ENCODE measurements at regions not wholly inside any gene's neighbourhood (a gene's known extent, or its start where the extent isn't known, plus 50 kb on each side); places are given as distances from the start of the nearest gene placed in this dataset.
"Not testable (repeated sequence)": the region's sequence is repeated elsewhere in the genome, so short reads cannot be mapped to it uniquely, and the experiment has no call there.

DNA sequence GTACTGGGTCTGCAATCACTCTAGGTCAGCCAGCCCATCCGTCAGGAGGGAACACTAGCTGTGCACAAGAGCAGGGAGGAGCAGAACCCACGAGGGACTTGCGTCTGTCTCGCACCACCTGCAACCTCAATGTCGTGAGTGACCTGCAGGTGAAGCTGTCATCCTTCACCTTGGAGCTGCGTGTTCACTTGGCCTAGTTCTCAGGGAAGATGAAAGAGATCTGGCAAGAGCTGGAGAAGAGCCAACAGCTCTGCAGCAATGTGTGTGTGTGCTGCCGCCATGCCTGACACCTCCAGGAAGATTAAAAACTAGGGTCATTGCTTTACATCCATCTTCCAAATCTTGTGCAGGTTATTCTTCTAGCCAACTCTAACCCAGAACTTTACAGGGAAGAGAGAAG is 117.6 kb upstream of the MRI1 start:
- no peak for DNase-seq

GRCh38 chr19:13644645-13645044 is 119.7 kb upstream of the MRI1 start:
- DNase-seq, result no peak

DNA sequence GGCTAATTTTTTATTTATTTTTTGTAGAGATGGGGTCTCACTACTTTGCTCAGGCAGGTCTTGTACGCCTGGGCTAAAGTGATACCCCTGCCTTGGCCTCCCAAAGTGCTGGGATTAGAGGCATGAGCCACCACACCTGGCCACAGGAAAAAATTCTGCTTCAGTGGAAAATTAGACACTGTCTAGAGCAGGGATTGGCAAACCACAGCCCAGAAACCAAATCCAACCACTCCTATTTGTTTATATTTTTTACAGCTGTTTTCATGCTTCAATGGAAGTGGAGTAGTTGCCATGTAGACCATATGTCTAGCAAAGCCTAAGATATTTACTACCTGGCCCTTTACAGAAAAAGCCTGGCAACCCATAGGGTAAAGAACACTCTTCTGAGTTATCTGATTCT is 123.7 kb upstream of the MRI1 start:
- no peak for DNase-seq

DNA sequence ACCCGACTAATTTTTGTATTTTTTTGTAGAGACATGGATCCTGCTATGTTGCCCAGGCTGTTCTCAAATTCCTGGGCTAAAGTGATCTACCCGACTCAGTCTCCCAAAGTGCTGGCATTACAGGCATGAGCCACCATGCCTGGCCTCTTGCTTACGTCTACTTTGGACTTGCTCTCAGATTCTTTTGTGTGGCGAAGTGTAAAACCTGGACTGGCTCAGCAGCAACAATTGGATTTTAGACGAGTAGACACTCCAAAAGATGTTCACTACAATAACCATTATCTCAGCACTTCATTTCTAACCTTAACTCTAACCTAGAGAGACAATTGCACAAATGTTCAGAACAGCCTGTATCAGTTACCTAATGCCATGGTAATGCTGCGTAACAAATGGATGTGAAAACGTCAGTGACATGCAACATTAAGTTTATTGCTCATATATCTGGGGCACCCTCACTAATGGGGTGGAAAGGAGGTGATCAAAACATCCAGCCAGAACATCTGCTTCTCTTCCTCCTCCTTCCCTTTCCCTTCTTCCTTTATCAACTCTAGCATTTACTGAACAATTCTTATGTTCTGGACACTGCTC is 124.9 kb upstream of the MRI1 start:
- no peak for DNase-seq

DNA sequence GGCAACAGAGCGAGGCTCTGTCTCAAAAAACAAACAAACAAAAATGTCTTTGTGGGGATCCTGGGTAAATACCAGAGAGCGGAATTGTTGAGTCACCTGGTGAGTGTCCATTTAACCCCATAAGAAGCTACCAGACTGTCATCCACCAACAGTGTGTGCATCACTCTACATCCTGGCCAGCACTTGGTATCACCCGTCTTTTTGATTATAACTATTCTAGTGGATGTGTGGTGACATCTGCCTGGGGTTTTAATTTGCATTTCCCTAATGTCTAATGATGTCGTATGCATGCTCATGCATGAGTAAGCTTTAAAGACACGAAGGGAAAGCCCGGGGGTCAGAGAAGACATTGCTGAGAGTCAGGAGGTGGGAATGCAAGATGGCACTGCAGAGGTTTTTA is 126.7 kb upstream of the MRI1 start:
- DNase-seq, result no peak

DNA sequence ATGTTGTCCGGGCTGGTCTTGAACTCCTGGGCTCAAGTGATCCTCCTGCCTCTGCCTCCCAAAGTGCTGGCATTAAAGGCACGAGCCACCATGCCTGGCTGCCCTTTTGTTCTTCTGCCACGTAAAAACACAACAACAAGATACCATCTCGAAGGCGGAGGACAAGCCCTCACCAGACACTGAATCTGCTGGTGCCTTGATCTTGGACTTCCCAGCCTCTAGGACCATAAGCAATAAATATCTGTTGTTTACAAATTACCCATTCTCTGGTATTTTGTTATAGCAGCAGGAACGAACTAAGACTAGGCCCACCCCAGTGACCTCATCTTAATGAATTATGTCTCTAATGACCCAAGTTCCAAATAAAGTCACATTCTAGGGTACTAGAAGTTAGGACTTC is 128.4 kb upstream of the CACNA1A start:
- no peak for DNase-seq

GRCh38 chr19:13633522-13633922 is 127.2 kb upstream of the CACNA1A start:
- DNase-seq, result no peak

- DNase-seq, result no peak
Measured at GRCh38 chr19:13633109-13633508, 126.8 kb upstream of the CACNA1A start.

DNA sequence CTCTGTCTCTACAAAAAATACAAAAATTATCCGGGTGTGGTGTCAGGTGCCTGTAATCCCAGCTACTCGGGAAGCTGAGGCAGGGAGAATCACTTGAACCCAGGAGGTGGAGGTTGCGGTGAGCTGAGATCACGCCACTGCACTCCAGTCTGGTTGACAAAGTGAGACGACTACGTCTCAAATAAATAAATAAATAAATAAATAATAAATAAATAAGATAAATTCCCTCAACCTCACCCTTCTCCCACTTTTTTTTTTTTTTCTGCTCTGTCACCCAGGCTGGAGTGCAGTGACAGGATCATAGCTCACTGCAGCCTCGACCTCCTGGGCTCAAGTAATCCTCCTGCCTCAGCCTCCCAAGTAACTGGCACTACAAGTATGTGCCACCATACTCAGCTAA is 125.9 kb upstream of the CACNA1A start:
- not testable (repeated sequence) for DNase-seq

DNA sequence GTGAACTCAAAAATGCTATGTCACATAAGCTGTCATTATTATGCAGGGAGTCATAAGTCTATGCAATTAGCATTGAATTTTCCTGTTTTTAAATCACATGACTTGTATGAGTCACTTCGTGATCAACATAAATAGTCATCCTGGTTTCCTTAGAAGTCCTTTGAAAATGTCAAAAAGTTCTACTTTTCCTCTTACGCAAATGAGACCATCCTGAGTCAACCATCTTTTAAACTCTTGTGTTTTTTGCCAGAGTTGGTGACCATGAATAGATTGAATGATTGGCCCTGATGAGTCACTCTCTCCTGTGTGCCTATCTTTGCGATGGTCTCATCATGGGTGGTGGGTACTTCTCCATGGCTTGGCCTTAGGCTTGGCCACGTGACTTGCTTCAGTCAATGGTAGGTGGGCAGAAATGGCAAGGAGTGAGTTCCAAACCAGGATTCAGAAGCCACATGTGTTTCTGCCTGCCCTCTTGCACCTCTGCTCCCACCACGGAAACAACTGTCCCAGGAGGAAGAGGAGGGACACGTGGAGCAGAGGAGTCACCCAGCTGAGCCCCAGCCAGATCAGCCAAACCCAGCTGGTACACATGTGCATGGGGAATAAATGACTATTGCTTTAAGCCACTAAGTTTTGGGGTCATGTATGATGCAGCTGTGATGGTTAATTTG is 123.5 kb upstream of the CACNA1A start:
- no peak for DNase-seq

GRCh38 chr19:13627531-13627930 is 121.3 kb upstream of the CACNA1A start:
- no peak for DNase-seq

GRCh38 chr19:13623716-13624710 is 117.7 kb upstream of the CACNA1A start:
- no peak for DNase-seq

DNA sequence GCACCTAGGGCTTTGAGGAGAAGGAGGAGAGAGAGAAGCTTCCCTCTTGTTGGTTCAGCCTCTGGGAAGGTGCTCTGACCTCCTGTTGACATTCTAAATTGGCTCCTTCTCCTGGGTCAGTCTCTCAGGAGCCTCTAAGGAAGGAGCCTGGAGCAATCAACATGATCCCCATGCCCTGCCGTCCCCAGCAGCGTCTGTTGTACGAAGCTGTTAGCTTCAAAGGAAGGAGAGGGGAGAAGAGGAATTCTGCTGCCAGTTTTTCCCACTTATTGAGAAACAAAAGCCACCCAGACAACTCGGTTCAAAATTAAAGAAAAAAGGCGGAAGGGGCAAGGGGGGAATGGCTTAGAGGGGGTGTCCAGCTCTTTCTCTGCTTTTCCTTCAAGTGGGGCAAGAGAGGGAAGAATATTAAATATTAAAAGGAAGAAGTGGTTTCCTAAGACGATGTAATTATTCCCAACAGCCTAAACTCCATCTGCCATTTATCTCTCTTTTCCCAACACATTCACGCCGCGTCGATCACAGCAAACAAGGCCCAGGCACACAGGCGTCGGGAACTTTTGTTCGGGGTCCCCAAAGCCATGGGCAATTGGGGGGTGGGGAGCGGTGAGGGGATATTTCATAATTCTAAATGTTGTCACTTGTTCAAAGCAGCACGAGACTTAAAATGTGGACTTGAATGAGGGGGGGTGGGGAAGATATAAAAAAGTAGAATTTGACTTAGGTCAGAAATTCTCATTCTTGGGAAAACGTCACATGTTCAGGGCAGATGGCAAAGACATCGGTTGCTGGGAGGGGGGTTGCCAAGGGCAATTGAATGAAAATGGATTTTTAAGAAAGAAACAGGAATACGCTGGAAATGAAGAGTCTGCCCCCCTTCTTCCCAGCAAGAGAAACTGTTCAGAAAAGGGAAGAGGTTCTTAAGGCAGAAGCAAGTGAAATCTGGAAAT is 116.8 kb upstream of the CACNA1A start:
- DNase-seq, result no peak

DNA sequence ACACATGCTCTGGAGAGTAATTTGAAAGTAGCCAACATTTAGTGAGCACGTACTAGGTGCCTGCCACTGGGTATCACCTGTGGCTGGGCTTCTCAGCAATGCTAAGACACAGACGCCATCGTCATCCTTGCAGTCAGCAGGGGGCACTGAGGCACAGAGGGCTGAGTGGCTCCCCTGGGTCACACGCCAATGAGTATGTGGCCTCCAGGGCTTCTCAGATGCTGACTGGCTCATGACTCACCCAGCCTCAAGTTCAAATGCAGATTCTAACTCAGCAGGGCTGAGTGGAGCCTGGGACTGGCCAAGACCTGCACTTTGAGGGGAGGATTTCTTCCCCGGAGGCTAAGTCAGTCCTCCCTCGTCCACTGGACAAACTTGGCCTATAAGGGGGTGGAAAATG is 115.1 kb upstream of the CACNA1A start:
- DNase-seq, result no peak

DNA sequence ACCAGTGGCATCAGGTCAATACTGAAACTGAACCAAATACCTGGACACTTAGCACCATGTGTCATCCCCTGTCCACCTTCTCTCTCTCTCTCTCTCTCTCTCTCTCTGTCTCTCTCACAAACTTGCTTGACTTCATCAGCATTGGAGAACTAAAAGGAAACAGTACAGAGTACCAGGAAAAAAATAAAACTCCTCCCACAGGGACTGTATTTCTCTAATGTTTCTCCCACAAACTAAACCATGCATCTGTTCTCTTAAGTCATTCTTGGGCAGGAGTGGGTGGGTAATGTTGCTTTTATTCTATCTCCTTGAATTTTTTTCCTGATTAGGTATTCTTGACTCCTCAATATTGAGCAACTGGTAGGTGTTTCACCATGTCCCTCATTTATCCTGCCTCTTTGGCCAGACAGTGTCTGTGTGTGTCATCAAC is 112.9 kb upstream of the CACNA1A start:
- DNase-seq, result no peak

DNA sequence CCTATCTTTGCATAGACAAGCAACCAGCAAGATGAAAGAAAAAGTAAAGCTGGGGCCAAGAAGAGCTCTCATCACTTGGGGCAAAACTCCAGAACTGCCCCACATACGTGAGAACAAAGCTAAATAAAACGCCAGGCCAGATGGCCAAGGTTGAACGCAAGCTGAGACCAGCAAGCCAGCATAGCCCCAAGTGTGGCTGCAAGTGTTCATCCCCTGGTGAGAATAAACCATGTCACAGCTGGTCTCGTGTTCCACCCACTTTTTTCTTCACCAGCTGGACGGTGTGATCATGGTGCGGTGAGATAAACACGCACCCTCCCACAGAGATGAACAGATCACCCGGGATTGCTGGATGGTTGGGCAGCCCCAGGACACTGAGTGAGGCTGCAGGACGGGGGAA is 109.6 kb upstream of the CACNA1A start:
- no peak for DNase-seq

DNA sequence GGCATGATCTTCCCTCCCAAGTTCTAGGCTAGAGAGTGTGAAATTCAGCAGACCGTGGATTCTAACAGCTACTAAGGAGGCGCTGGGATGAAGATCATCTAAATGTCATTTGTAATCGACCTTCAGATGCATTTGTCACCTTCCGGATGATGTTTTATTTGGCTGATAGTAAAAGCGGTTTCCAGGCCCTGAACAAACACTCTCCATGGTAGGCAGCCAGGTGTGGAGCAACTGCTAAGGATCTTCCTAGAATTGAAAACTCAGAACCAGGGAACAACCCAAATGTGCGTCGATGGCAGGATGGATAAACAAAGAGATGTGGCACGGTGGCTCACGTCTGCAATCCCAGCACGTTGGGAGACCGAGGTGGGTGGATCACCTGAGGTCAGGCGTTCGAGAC is 107.2 kb upstream of the CACNA1A start:
- DNase-seq, result no peak

- no peak for DNase-seq
Measured at GRCh38 chr19:13611596-13611995, 105.3 kb upstream of the CACNA1A start.

DNA sequence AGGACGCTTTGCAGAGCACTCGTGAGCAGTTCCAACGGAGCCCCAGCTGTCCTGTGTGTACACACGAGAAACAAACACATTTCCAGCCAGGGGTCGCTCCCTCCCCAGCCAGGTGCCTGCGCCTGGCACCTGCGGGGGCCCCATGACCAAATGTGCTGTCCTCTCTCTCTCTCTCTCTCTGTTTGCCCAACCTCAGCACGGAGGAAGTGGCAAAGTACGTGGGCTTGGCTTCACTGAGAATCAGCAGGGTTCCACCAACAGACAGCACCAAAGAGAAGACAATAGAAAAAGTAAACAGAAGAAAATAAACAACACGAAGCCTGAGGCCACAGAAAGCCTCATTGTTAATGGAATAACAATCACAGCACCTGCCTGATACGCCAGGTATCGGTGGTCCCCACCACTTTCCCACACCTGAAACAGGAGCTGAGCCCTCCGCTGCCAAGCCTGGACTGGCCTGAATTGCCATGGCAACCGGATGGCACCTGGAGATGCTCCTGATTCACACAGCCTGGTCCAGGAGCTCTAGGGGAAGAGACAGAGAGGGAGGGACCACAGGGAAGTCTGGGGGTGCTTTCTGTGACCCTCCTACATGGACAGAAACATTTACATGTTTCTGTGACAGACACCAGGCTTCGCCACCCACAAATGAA is 103.9 kb upstream of the CACNA1A start:
- DNase-seq, result no peak

DNA sequence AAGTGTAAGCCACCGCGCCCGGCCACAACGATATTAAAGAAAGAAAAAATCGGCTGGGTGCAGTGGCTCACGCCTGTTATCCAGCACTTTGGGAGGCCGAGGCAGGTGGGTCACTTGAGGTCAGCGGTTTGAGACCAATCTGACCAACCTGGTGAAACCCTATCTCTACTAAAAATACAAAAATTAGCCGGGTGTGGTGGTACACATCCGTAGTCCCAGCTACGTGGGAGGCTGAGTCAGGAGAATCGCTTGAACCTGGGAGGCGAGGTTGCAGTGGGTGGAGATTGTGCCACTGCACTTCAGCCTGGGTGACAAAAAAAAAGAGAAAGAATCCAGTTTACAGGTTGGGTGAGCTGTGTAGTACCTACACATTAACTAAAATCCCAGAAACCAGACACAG is 99.9 kb upstream of the CACNA1A start:
- DNase-seq, result no peak

- no peak for DNase-seq
Measured at GRCh38 chr19:13604902-13605586, 98.8 kb upstream of the CACNA1A start.

- no peak for DNase-seq
Measured at GRCh38 chr19:13600802-13601201, 94.5 kb upstream of the CACNA1A start.
